H1 (cell line): ENCODE measurements at regions not wholly inside any gene's neighbourhood (a gene's known extent, or its start where the extent isn't known, plus 50 kb on each side); places are given as distances from the start of the nearest gene placed in this dataset.

Source experiments
- CTCF ChIA-PET: fragments of 300-600 bp; sonication (Branson Sonifier 250); formaldehyde crosslinking; loops from one replicate; lab custom pipeline; 2021; ENCODE audit not compliant: partially characterized antibody; lab: Charles Lee
- POLR2A ChIA-PET: fragments of 300-600 bp; sonication (Branson Sonifier 250); formaldehyde crosslinking; loops from one replicate; lab custom pipeline; 2021; ENCODE audit warnings: inconsistent platforms; ENCODE audit not compliant: partially characterized antibody; lab: Charles Lee
- DNase-seq, 2 experiments: peaks; one replicate each; pipeline versions ENCODE4 v3.0.0 to v3.0.0-alpha.2; 2010 to 2022; ENCODE audit warnings: low spot score in 2 of 2, low read depth in 1 of 2, mixed read lengths in 1 of 2
- FAIRE-seq: peaks from 2 replicates; lab custom pipeline; 2011; peaks lifted over from hg19 to GRCh38; lab: Jason Lieb, UNC
- H2AFZ ChIP-seq: 2 replicates; pipeline ENCODE4 v1.8.1; 2012; ENCODE audit warnings: low read length, inconsistent platforms
- H2AK5ac ChIP-seq: 2 replicates; pipeline ENCODE4 v1.6.1; 2013; ENCODE audit warnings: low read depth, low read length
- H2BK120ac ChIP-seq: replicated peaks from 2 replicates; pipeline ENCODE3; 2013; ENCODE audit warnings: low read depth, low read length, inconsistent platforms
- H2BK12ac ChIP-seq: 2 replicates; pipeline ENCODE4 v1.6.1; 2013; ENCODE audit warnings: low read depth, low read length
- H2BK15ac ChIP-seq: 2 replicates; pipeline ENCODE4 v1.6.1; 2013; ENCODE audit warnings: low read length
- H2BK20ac ChIP-seq: 2 replicates; pipeline ENCODE4 v1.6.1; 2013; ENCODE audit warnings: low read length
- H2BK5ac ChIP-seq: 2 replicates; pipeline ENCODE4 v1.6.1; 2013; ENCODE audit warnings: low read depth, low read length
- H3K14ac ChIP-seq: 2 replicates; pipeline ENCODE4 v1.6.1; 2013; ENCODE audit warnings: inconsistent platforms; ENCODE audit not compliant: insufficient read length
- H3K18ac ChIP-seq: 2 replicates; pipeline ENCODE4 v1.6.1; 2013; ENCODE audit warnings: low read length; ENCODE audit errors: extremely low read depth
- H3K23ac ChIP-seq: 2 replicates; pipeline ENCODE4 v1.6.1; 2013; ENCODE audit warnings: inconsistent platforms; ENCODE audit not compliant: insufficient read length
- H3K23me2 ChIP-seq: 2 replicates; pipeline ENCODE4 v1.6.1; 2013; ENCODE audit warnings: low read depth, low read length
- H3K27ac ChIP-seq: 2 replicates; pipeline ENCODE4 v1.6.1; 2011; ENCODE audit warnings: low read depth, low read length, inconsistent platforms
- H3K27me3 ChIP-seq, 4 experiments: replicated peaks in 1 of 4; 1 replicate in 1 of 4; 2 replicates in 3 of 4; pipeline versions ENCODE4 v1.6.1 to v1.8.1; 2011 to 2013; ENCODE audit warnings: low read length in 3 of 4, mild to moderate bottlenecking in 3 of 4, inconsistent platforms in 2 of 4, mixed read lengths in 2 of 4, moderate library complexity in 1 of 4; ENCODE audit not compliant: control insufficient read depth in 3 of 4, insufficient read depth in 3 of 4; ENCODE audit errors: extremely low read depth in 1 of 4
- H3K36me3 ChIP-seq, 4 experiments: 2 replicates each; pipeline versions ENCODE4 v1.6.1 to v1.8.1; 2011 to 2013; ENCODE audit warnings: mild to moderate bottlenecking in 4 of 4, low read length in 3 of 4, moderate library complexity in 2 of 4, control low read depth in 1 of 4, inconsistent platforms in 1 of 4; ENCODE audit not compliant: insufficient read depth in 4 of 4, control insufficient read depth in 2 of 4
- H3K4ac ChIP-seq: replicated peaks from 2 replicates; pipeline ENCODE3; 2013; ENCODE audit warnings: low read length, low read depth, mixed read lengths, inconsistent platforms; ENCODE audit not compliant: insufficient read length
- H3K4me1 ChIP-seq, 4 experiments: replicated peaks in 1 of 4; 1 replicate in 1 of 4; 2 replicates in 3 of 4; pipeline versions ENCODE4 v1.6.1 to v1.8.1; 2011 to 2013; ENCODE audit warnings: low read length in 3 of 4, inconsistent platforms in 2 of 4, mixed read lengths in 1 of 4; ENCODE audit not compliant: insufficient read depth in 4 of 4, control insufficient read depth in 3 of 4
- H3K4me2 ChIP-seq, 2 experiments: 2 replicates each; pipeline versions ENCODE4 v1.6.1 to v1.8.1; 2011 to 2013; ENCODE audit warnings: low read depth in 2 of 2, low read length in 2 of 2, control low read depth in 1 of 2, inconsistent platforms in 1 of 2, mild to moderate bottlenecking in 1 of 2; ENCODE audit not compliant: insufficient read depth in 1 of 2
- H3K4me3 ChIP-seq, 4 experiments: fragments of 200-600, 300-600 bp in 1 of 4; sonication (generic), shearing (Covaris generic), sonication (Bioruptor Twin) in 1 of 4; 2 replicates each; pipeline versions ENCODE4 v1.5.1 to v1.8.1; 2011 to 2016; ENCODE audit warnings: low read length in 4 of 4, low read depth in 3 of 4, control low read depth in 2 of 4, inconsistent platforms in 2 of 4, mild to moderate bottlenecking in 2 of 4, mixed read lengths in 1 of 4, moderate library complexity in 1 of 4; ENCODE audit not compliant: insufficient read depth in 2 of 4; ENCODE audit errors: extremely low read depth in 1 of 4
- H3K56ac ChIP-seq: replicated peaks from 2 replicates; pipeline ENCODE3; 2013; ENCODE audit warnings: low read depth, mild to moderate bottlenecking, mixed read lengths, low read length, inconsistent platforms; ENCODE audit not compliant: insufficient read length
- H3K79me1 ChIP-seq: 2 replicates; pipeline ENCODE4 v1.6.1; 2013; ENCODE audit warnings: low read depth, low read length, control low read depth
- H3K79me2 ChIP-seq, 2 experiments: 2 replicates each; pipeline versions ENCODE4 v1.6.1 to v1.8.1; 2012 to 2013; ENCODE audit warnings: low read length in 2 of 2, mild to moderate bottlenecking in 2 of 2, inconsistent platforms in 1 of 2; ENCODE audit not compliant: insufficient read depth in 2 of 2, control insufficient read depth in 1 of 2
- H3K9ac ChIP-seq, 4 experiments: replicated peaks in 1 of 4; 1 replicate in 1 of 4; 2 replicates in 3 of 4; pipeline versions ENCODE4 v1.6.1 to v1.8.1; 2011 to 2013; ENCODE audit warnings: low read depth in 3 of 4, low read length in 3 of 4, control low read depth in 2 of 4, mild to moderate bottlenecking in 2 of 4, moderate library complexity in 2 of 4, inconsistent platforms in 1 of 4; ENCODE audit errors: extremely low read depth in 1 of 4
- H3K9me3 ChIP-seq, 2 experiments: 2 replicates each; pipeline versions ENCODE4 v1.6.1 to v1.8.1; 2012 to 2013; ENCODE audit warnings: mild to moderate bottlenecking in 2 of 2, moderate library complexity in 2 of 2, control low read depth in 1 of 2, inconsistent platforms in 1 of 2, low read depth in 1 of 2, low read length in 1 of 2, mixed read lengths in 1 of 2; ENCODE audit not compliant: insufficient read depth in 2 of 2
- H4K20me1 ChIP-seq, 2 experiments: replicated peaks in 1 of 2; 2 replicates each; pipeline versions ENCODE3 to v1.8.1; 2011 to 2013; ENCODE audit warnings: inconsistent platforms in 2 of 2, low read length in 2 of 2, mild to moderate bottlenecking in 1 of 2; ENCODE audit not compliant: insufficient read depth in 2 of 2, control insufficient read depth in 1 of 2
- H4K5ac ChIP-seq: 2 replicates; pipeline ENCODE4 v1.6.1; 2013; ENCODE audit warnings: low read length, low read depth, mixed read lengths, inconsistent platforms; ENCODE audit not compliant: insufficient read length
- H4K8ac ChIP-seq: 2 replicates; pipeline ENCODE4 v1.8.0; 2013; ENCODE audit warnings: mild to moderate bottlenecking, moderate library complexity, low read length, inconsistent platforms; ENCODE audit not compliant: insufficient read depth; ENCODE audit errors: extremely low read depth
- H4K91ac ChIP-seq: replicated peaks from 2 replicates; pipeline ENCODE3; 2013; ENCODE audit warnings: low read length, mixed read lengths, inconsistent platforms; ENCODE audit not compliant: insufficient read length
- ATF3 ChIP-seq: IDR thresholded peaks from 2 replicates; pipeline ENCODE4 v1.6.1; 2011; ENCODE audit warnings: low read depth, mild to moderate bottlenecking, low read length; ENCODE audit not compliant: insufficient read depth
- BRCA1 ChIP-seq: IDR thresholded peaks from 2 replicates; pipeline ENCODE4 v1.6.1; 2012; ENCODE audit warnings: low read depth, low read length, improper control_type of control experiment
- CBX5 ChIP-seq: fragments of 300-800, 300-1000 bp; sonication (generic); IDR thresholded peaks from 2 replicates; pipeline ENCODE4 v1.7.1; 2016; ENCODE audit warnings: antibody characterized with exemption, low read length, low read depth
- CHD1 ChIP-seq: IDR thresholded peaks from 2 replicates; pipeline ENCODE4 v1.6.1; 2012; ENCODE audit warnings: low read depth, low read length, improper control_type of control experiment
- GABPA ChIP-seq: IDR thresholded peaks from 2 replicates; pipeline ENCODE4 v1.6.1; 2011; ENCODE audit warnings: mild to moderate bottlenecking, low read length, moderate library complexity, borderline replicate concordance; ENCODE audit not compliant: insufficient read depth
- GTF2F1 ChIP-seq: IDR thresholded peaks from 2 replicates; pipeline ENCODE4 v1.6.1; 2012; ENCODE audit warnings: low read depth, low read length, improper control_type of control experiment, borderline replicate concordance
- JUN ChIP-seq: IDR thresholded peaks from 2 replicates; pipeline ENCODE4 v1.6.1; 2011; ENCODE audit warnings: low read depth, mild to moderate bottlenecking, improper control_type of control experiment, low read length
- KDM1A ChIP-seq: fragments of 200-600, 300-600 bp; sonication (generic); IDR thresholded peaks from 2 replicates; pipeline ENCODE4 v1.7.1; 2016; ENCODE audit warnings: mild to moderate bottlenecking, low read length, borderline replicate concordance
- RFX5 ChIP-seq: IDR thresholded peaks from 2 replicates; pipeline ENCODE4 v1.6.1; 2011; ENCODE audit warnings: low read depth, low read length, improper control_type of control experiment, borderline replicate concordance
- RNF2 ChIP-seq: fragments of 200-900, 300-1000 bp; sonication (generic); IDR thresholded peaks from 2 replicates; pipeline ENCODE4 v1.7.1; 2016; ENCODE audit warnings: borderline replicate concordance, low read depth, mild to moderate bottlenecking, antibody characterized with exemption, low read length; ENCODE audit not compliant: poor library complexity, severe bottlenecking; ENCODE audit errors: missing control alignments
- SIRT6 ChIP-seq: IDR thresholded peaks from one replicate; pipeline ENCODE4 v1.7.1; 2012; ENCODE audit warnings: low read length, inconsistent platforms
- SRF ChIP-seq: IDR thresholded peaks from 2 replicates; pipeline ENCODE4 v1.6.1; 2011; ENCODE audit warnings: mild to moderate bottlenecking, low read depth, low read length, moderate library complexity
- WGBS, 2 experiments: shearing (Covaris generic) in 1 of 2; methylation state at CpG; one replicate each; pipeline versions ENCODE4 v1.1.6 to v1.1.7; 2013 to 2015; ENCODE audit warnings: low lambda C conversion rate in 2 of 2, mixed read lengths in 2 of 2, inconsistent platforms in 1 of 2, low coverage in 1 of 2, missing lambda C conversion rate in 1 of 2; ENCODE audit not compliant: insufficient replicate concordance in 2 of 2, insufficient coverage in 1 of 2, insufficient read length in 1 of 2; ENCODE audit errors: extremely low coverage in 1 of 2, missing lambda C conversion rate in 1 of 2; 5-methylcytosine and 5-hydroxymethylcytosine counted together
- TF ChIP-seq, protein P1 (sequence below): IDR thresholded peaks from 2 replicates; pipeline ENCODE4 v1.6.1; 2011; ENCODE audit warnings: low read length, improper control_type of control experiment

GRCh38 chr5:4873652-4874051 lies 266.5 kb upstream of the ADAMTS16 start:
- H3K79me2 ChIP-seq, result no peaks in the 10 kb centered on the region
- H3K9ac ChIP-seq, result no peak overlapping the region
- H4K5ac ChIP-seq, result no peak overlapping the region
- no peak overlapping the region for H3K4ac ChIP-seq
- no peak overlapping the region for H2BK12ac ChIP-seq
- H3K56ac ChIP-seq, result no peak overlapping the region
- H3K27me3 ChIP-seq, result no peaks in the 10 kb centered on the region
- ChIA-PET CTCF (interaction anchor here (1.1 kb wide), 1 partner anchor 68 kb away, joined by 4 read pairs; no protein-coding TSS in a partner anchor), POLR2A (no interaction called here)
- DNase-seq (no peak), FAIRE-seq (no peak)
- H3K4me2 ChIP-seq, result no peak overlapping the region
- H3K18ac ChIP-seq, result no peak overlapping the region
- no peaks in the 10 kb centered on the region for H3K36me3 ChIP-seq
- H3K27ac ChIP-seq, result no peak overlapping the region
- no peaks in the 10 kb centered on the region for H3K23me2 ChIP-seq
- H3K4me1 ChIP-seq, result no peaks in the 10 kb centered on the region
- H3K4me3 ChIP-seq, result no peak overlapping the region
- no peak overlapping the region for H2BK15ac ChIP-seq
- no peaks in the 10 kb centered on the region for H3K79me1 ChIP-seq
- WGBS, 2 experiments, result 88% methylated on average over 8 of the region's 8 CpGs; no CpG with 5 or more reads in 1 of the 2 experiments
- no peak overlapping the region for H2BK20ac ChIP-seq
- no peak overlapping the region for H3K23ac ChIP-seq
- H2BK5ac ChIP-seq, result no peak overlapping the region
- H2BK120ac ChIP-seq, result no peak overlapping the region
- H3K14ac ChIP-seq, result no peak overlapping the region
- H4K20me1 ChIP-seq, result no peaks in the 10 kb centered on the region
- H4K91ac ChIP-seq, result no peak overlapping the region
- no peak overlapping the region for H2AFZ ChIP-seq
- no peaks in the 10 kb centered on the region for H3K9me3 ChIP-seq
- no peak overlapping the region; the same call in 1 of the 2 replicates for H4K8ac ChIP-seq
- no peak overlapping the region for H2AK5ac ChIP-seq
- TF ChIP-seq ATF3 (no peak), JUN (no peak), GTF2F1 (no peak), GABPA (no peak), CHD1 (no peak), SIRT6 (no peak), RFX5 (no peak), BRCA1 (no peak), KDM1A (no peak), RNF2 (no peak), CBX5 (no peak), SRF (no peak)
- TF ChIP-seq, protein P1, sequence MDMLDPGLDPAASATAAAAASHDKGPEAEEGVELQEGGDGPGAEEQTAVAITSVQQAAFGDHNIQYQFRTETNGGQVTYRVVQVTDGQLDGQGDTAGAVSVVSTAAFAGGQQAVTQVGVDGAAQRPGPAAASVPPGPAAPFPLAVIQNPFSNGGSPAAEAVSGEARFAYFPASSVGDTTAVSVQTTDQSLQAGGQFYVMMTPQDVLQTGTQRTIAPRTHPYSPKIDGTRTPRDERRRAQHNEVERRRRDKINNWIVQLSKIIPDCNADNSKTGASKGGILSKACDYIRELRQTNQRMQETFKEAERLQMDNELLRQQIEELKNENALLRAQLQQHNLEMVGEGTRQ, result no peak
